Caco-2 (cell line): ENCODE measurements at regions not wholly inside any gene's neighbourhood (a gene's known extent, or its start where the extent isn't known, plus 50 kb on each side); places are given as distances from the start of the nearest gene placed in this dataset.

Experiments used
- BruUV-seq: library from RNA; stranded (reverse); fragments of 400-500 nt; replicated peaks from 2 replicates; lab custom pipeline; 2021; lab: Mats Ljungman, UMichigan
- CTCF ChIA-PET: fragments of 300-600 bp; sonication (Branson Sonifier 250); formaldehyde crosslinking; loops from one replicate; lab custom pipeline; 2022; ENCODE audit warnings: antibody characterized with exemption; lab: Charles Lee
- POLR2A ChIA-PET: fragments of 300-600 bp; sonication (Branson Sonifier 250); formaldehyde crosslinking; loops from one replicate; lab custom pipeline; 2022; ENCODE audit warnings: antibody characterized with exemption; lab: Charles Lee
- DNase-seq, 2 experiments: peaks; one replicate each; pipeline versions ENCODE4 v3.0.0 to v3.0.0-alpha.2; 2020 to 2022
- H3K27me3 ChIP-seq: replicated peaks from 2 replicates; pipeline ENCODE4 v1.6.0; 2011; ENCODE audit warnings: low read length; ENCODE audit not compliant: control insufficient read depth, insufficient read depth
- H3K36me3 ChIP-seq: 2 replicates; pipeline ENCODE4 v1.5.1; 2011; ENCODE audit warnings: low read length; ENCODE audit not compliant: control insufficient read depth, insufficient read depth
- H3K4me1 ChIP-seq: fragments of 250-450 bp; sonication (Bioruptor Pico); 2 replicates; pipeline ENCODE4 v1.5.1; 2020; ENCODE audit warnings: mild to moderate bottlenecking
- H3K4me3 ChIP-seq: 2 replicates; pipeline ENCODE4 v1.5.1; 2011; ENCODE audit warnings: low read depth, mild to moderate bottlenecking, control low read depth, low read length
- H3K9me3 ChIP-seq: fragments of 250-450 bp; sonication (Bioruptor Pico); 2 replicates; pipeline ENCODE4 v1.5.1; 2020; ENCODE audit warnings: mild to moderate bottlenecking, moderate library complexity
- H3K27ac Mint-ChIP-seq: one replicate; pipeline ENCODE4 v1.8.0; 2022; ENCODE audit warnings: mixed read lengths; ENCODE audit not compliant: unreplicated experiment
- H3K27me3 Mint-ChIP-seq: one replicate; pipeline ENCODE4 v1.8.0; 2022; ENCODE audit warnings: mixed read lengths; ENCODE audit not compliant: insufficient read depth, unreplicated experiment
- H3K36me3 Mint-ChIP-seq: one replicate; pipeline ENCODE4 v1.8.0; 2022; ENCODE audit warnings: mild to moderate bottlenecking, mixed read lengths; ENCODE audit not compliant: insufficient read depth, unreplicated experiment
- H3K4me1 Mint-ChIP-seq: one replicate; pipeline ENCODE4 v1.8.0; 2022; ENCODE audit warnings: low read depth, mixed read lengths; ENCODE audit not compliant: unreplicated experiment
- H3K4me3 Mint-ChIP-seq: one replicate; pipeline ENCODE4 v1.8.0; 2022; ENCODE audit warnings: mild to moderate bottlenecking, moderate library complexity, mixed read lengths; ENCODE audit not compliant: unreplicated experiment
- H3K9me3 Mint-ChIP-seq: one replicate; pipeline ENCODE4 v1.8.0; 2022; ENCODE audit warnings: mixed read lengths; ENCODE audit not compliant: unreplicated experiment
- intact Hi-C: fragments of 100-400 bp; cut with micrococcal nuclease; formaldehyde crosslinking; loops from one replicate; pipeline ENCODE4 v1.10.0; 2022; ENCODE audit not compliant: unreplicated experiment
- TF ChIP-seq, protein P1 (sequence below), 2 experiments: fragments of 200-600 bp in 1 of 2; IDR thresholded peaks; 1 replicate in 1 of 2; 2 replicates in 1 of 2; pipeline versions ENCODE4 v1.5.1 to v1.8.0; 2011 to 2022; ENCODE audit warnings: antibody characterized with exemption in 1 of 2, control low read depth in 1 of 2, inconsistent platforms in 1 of 2, low read depth in 1 of 2, low read length in 1 of 2, mild to moderate bottlenecking in 1 of 2, moderate library complexity in 1 of 2; ENCODE audit not compliant: insufficient read depth in 1 of 2, severe bottlenecking in 1 of 2, unreplicated experiment in 1 of 2

- no peaks in the 10 kb centered on the region for H3K36me3 Mint-ChIP-seq
- no peak overlapping the region for H3K4me3 Mint-ChIP-seq
- no peaks in the 10 kb centered on the region for H3K27me3 ChIP-seq
- H3K9me3 ChIP-seq = no peaks in the 10 kb centered on the region
- POLR2A ChIA-PET = no interaction called here
- peaks cover 3% of the 10 kb centered on the region for H3K27me3 Mint-ChIP-seq
- no peaks in the 10 kb centered on the region for H3K4me1 Mint-ChIP-seq
- no peaks in the 10 kb centered on the region for H3K36me3 ChIP-seq
- DNase-seq = no peak
- no peaks in the 10 kb centered on the region for H3K4me1 ChIP-seq
- CTCF ChIA-PET = no interaction called here
- no peaks in the 10 kb centered on the region for H3K9me3 Mint-ChIP-seq
- no TSS peak for BruUV-seq
- intact Hi-C loops = no loop called here
- no peak overlapping the region for H3K27ac Mint-ChIP-seq
- H3K4me3 ChIP-seq = no peak overlapping the region
- TF ChIP-seq, protein P1, sequence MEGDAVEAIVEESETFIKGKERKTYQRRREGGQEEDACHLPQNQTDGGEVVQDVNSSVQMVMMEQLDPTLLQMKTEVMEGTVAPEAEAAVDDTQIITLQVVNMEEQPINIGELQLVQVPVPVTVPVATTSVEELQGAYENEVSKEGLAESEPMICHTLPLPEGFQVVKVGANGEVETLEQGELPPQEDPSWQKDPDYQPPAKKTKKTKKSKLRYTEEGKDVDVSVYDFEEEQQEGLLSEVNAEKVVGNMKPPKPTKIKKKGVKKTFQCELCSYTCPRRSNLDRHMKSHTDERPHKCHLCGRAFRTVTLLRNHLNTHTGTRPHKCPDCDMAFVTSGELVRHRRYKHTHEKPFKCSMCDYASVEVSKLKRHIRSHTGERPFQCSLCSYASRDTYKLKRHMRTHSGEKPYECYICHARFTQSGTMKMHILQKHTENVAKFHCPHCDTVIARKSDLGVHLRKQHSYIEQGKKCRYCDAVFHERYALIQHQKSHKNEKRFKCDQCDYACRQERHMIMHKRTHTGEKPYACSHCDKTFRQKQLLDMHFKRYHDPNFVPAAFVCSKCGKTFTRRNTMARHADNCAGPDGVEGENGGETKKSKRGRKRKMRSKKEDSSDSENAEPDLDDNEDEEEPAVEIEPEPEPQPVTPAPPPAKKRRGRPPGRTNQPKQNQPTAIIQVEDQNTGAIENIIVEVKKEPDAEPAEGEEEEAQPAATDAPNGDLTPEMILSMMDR (IDR thresholded peaks at IDR 0.05; ENCODE audit: insufficient read depth in 1 of 2, low read depth in 1 of 2, low read length in 1 of 2, severe bottlenecking in 1 of 2, unreplicated experiment in 1 of 2) = no peak
Measured at GRCh38 chr13:105395041-105395440, 1140.4 kb downstream of the EFNB2 start.

- H3K4me3 ChIP-seq = no peak overlapping the region
- ChIA-PET CTCF (no interaction called here), POLR2A (no interaction called here)
- intact Hi-C loops = no loop called here
- H3K4me1 Mint-ChIP-seq = no peaks in the 10 kb centered on the region
- H3K36me3 Mint-ChIP-seq = no peaks in the 10 kb centered on the region
- no peak overlapping the region for H3K27ac Mint-ChIP-seq
- DNase-seq = no peak
- no peaks in the 10 kb centered on the region for H3K36me3 ChIP-seq
- H3K9me3 Mint-ChIP-seq = no peaks in the 10 kb centered on the region
- no peak overlapping the region for H3K4me3 Mint-ChIP-seq
- TF ChIP-seq, protein P1 (IDR thresholded peaks at IDR 0.05; ENCODE audit: insufficient read depth in 1 of 2, low read depth in 1 of 2, low read length in 1 of 2, severe bottlenecking in 1 of 2, unreplicated experiment in 1 of 2) = no peak
- no peaks in the 10 kb centered on the region; the same call in none of the 2 replicates for H3K9me3 ChIP-seq
- H3K27me3 ChIP-seq = no peaks in the 10 kb centered on the region
- no TSS peak for BruUV-seq
- H3K4me1 ChIP-seq = no peaks in the 10 kb centered on the region
- H3K27me3 Mint-ChIP-seq = no peaks in the 10 kb centered on the region
Measured at GRCh38 chr13:105389373-105389772, 1146.1 kb downstream of the EFNB2 start.

- TF ChIP-seq, protein P1 (IDR thresholded peaks at IDR 0.05; ENCODE audit: insufficient read depth in 1 of 2, low read depth in 1 of 2, low read length in 1 of 2, severe bottlenecking in 1 of 2, unreplicated experiment in 1 of 2) = no peak
- Histone ChIP-seq H3K27me3 (no peaks in the 10 kb centered on the region), H3K4me3 (no peak overlapping the region), H3K4me1 (no peaks in the 10 kb centered on the region), H3K36me3 (no peaks in the 10 kb centered on the region), H3K9me3 (no peaks in the 10 kb centered on the region)
- H3K27me3 Mint-ChIP-seq = peaks cover 3% of the 10 kb centered on the region
- no peak overlapping the region for H3K4me3 Mint-ChIP-seq
- CTCF ChIA-PET = no interaction called here
- no peaks in the 10 kb centered on the region for H3K36me3 Mint-ChIP-seq
- intact Hi-C loops = no loop called here
- H3K4me1 Mint-ChIP-seq = no peaks in the 10 kb centered on the region
- H3K9me3 Mint-ChIP-seq = no peaks in the 10 kb centered on the region
- POLR2A ChIA-PET = no interaction called here
- H3K27ac Mint-ChIP-seq = no peak overlapping the region
- no peak for DNase-seq
- BruUV-seq = no TSS peak
Measured at GRCh38 chr13:105377452-105377851, 1158.0 kb downstream of the EFNB2 start.
